Activated CD8-positive, alpha-beta T cell treated with anti-CD3 and anti-CD28 coated beads, Interleukin-2, amount 10 ng/mL, durations not matched to agents 7 days and 5 days (primary cell): ENCODE measurements at regions not wholly inside any gene's neighbourhood (a gene's known extent, or its start where the extent isn't known, plus 50 kb on each side); places are given as distances from the start of the nearest gene placed in this dataset.

Source experiments
- ATAC-seq: fragments of 150-1000 bp; cut with Tn5 transposase; one replicate; pipeline ENCODE4 v1.10.0; 2021; ENCODE audit warnings: moderate library complexity
- CTCF ChIA-PET: fragments of 350-600 bp; sonication (Branson Sonifier 250); formaldehyde crosslinking; loops from one replicate; lab custom pipeline; 2021; ENCODE audit warnings: antibody characterized with exemption; lab: Charles Lee
- POLR2A ChIA-PET: fragments of 350-600 bp; sonication (Branson Sonifier 250); formaldehyde crosslinking; loops from one replicate; lab custom pipeline; 2021; ENCODE audit warnings: antibody characterized with exemption; lab: Charles Lee
- DNase-seq: peaks from one replicate; pipeline ENCODE4 v3.0.0-alpha.2; 2020
- H3K27ac Mint-ChIP-seq: one replicate; pipeline ENCODE4 v1.8.0; 2021; ENCODE audit warnings: mild to moderate bottlenecking, mixed read lengths
- H3K27me3 Mint-ChIP-seq: one replicate; pipeline ENCODE4 v1.8.0; 2021; ENCODE audit warnings: low read depth, mixed read lengths
- H3K36me3 Mint-ChIP-seq: one replicate; pipeline ENCODE4 v1.8.0; 2021; ENCODE audit warnings: low read depth, mixed read lengths
- H3K4me1 Mint-ChIP-seq: one replicate; pipeline ENCODE4 v1.8.0; 2021; ENCODE audit warnings: low read depth, mixed read lengths
- H3K4me3 Mint-ChIP-seq: one replicate; pipeline ENCODE4 v1.8.0; 2021; ENCODE audit warnings: mild to moderate bottlenecking, mixed read lengths
- H3K9me3 Mint-ChIP-seq: one replicate; pipeline ENCODE4 v1.8.0; 2022; ENCODE audit warnings: mixed read lengths; ENCODE audit not compliant: insufficient read depth

DNA sequence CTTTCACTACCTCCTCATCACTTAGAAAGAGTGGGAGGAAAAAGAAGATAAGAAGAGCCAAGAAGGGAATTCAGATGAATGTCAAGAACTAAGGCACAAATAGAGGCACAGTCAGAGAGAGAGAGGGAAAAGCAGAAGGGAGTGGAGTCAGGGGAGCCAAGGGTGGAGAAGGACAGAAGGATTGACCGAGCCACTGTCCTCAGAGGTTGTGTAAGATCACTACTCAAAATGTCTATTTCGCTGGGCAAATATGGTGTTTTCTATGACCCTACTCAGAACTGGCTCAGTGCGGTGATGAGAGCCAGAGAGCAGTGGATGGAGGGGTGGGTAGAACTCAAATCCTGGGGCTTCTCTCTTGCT, 139.2 kb upstream of the HS3ST2 start:
- Mint-ChIP-seq H3K36me3 (no peaks in the 10 kb centered on the region), H3K9me3 (no peaks in the 10 kb centered on the region), H3K27ac (no peak overlapping the region), H3K27me3 (no peaks in the 10 kb centered on the region), H3K4me3 (no peak overlapping the region), H3K4me1 (no peaks in the 10 kb centered on the region)
- no peak for ATAC-seq
- ChIA-PET CTCF (no interaction called here), POLR2A (no interaction called here)
- no peak for DNase-seq

DNA sequence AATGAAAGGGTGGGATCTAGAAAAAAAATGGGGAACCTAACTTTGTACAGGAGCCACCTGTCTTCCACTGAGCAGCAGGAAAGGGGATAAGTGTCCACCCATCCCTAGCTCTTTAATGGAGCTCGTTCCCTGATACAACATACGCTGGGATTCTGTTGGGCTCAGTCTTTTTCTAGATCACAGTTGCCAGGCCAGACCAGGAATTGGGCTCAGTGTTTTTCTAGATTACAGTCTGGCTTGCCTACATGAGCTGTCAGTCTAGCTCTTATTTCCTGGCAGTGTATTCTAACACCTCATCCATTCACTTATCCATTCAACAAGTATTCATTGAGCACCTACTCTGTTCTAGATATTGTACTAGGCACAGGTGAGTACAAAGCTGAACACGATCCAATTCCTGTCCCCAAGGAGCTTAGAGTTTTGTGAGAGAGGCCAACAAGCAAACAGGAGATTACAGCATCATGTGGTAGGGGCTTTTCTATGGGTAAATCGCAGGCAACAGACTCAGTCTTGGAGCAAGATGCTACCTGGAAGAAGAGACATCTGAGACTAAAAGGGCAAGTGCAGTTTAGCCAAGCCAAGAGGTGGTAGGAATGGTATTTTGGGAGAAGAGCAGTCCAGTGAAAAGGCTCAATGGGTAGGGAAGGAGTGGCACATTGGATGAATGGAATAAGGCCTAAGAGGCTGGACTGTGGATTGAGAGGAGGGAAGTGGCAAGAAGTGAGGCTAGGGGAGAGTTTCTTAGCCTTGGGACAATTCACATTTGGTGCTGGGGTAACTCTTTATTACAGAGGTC, 138.0 kb upstream of the HS3ST2 start:
- CTCF ChIA-PET = no interaction called here
- ATAC-seq (no peak), DNase-seq (no peak)
- H3K27me3 Mint-ChIP-seq = no peaks in the 10 kb centered on the region
- H3K27ac Mint-ChIP-seq = no peak overlapping the region
- no peaks in the 10 kb centered on the region for H3K4me1 Mint-ChIP-seq
- POLR2A ChIA-PET = no interaction called here
- no peak overlapping the region for H3K4me3 Mint-ChIP-seq
- no peaks in the 10 kb centered on the region for H3K9me3 Mint-ChIP-seq
- no peaks in the 10 kb centered on the region for H3K36me3 Mint-ChIP-seq

GRCh38 chr16:22677024-22677830, 136.7 kb upstream of the HS3ST2 start:
- ATAC-seq = no peak
- Mint-ChIP-seq H3K27ac (no peak overlapping the region), H3K27me3 (no peaks in the 10 kb centered on the region), H3K9me3 (no peaks in the 10 kb centered on the region), H3K36me3 (no peaks in the 10 kb centered on the region), H3K4me1 (no peaks in the 10 kb centered on the region), H3K4me3 (no peak overlapping the region)
- CTCF ChIA-PET = interaction anchor here (1.2 kb wide), 1 partner anchor 15 kb away, joined by 3 read pairs; no protein-coding TSS in a partner anchor
- POLR2A ChIA-PET = no interaction called here
- DNase-seq = no peak

DNA sequence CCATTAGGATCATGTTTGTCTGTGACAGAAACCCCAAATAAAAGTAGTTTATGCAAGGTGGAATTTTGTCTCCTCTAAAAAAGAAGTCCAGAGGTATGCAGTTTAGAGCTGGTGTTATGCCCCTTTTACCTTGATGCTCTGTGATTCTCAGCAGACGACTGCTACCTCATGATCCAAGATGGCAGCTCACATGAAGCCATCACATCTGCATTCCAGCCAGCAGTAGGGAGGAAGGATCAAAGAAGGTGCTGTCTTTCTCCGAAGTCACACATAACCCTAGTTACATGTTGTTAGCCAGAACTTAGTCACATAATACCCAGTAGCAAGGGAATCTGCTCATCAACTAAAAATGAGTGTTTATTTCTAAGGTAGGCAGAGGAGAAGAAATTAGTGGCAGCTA, 135.7 kb upstream of the HS3ST2 start:
- H3K4me1 Mint-ChIP-seq = no peaks in the 10 kb centered on the region
- H3K36me3 Mint-ChIP-seq = no peaks in the 10 kb centered on the region
- POLR2A ChIA-PET = no interaction called here
- H3K27ac Mint-ChIP-seq = no peak overlapping the region
- CTCF ChIA-PET = interaction anchor here (1.2 kb wide), 1 partner anchor 14 kb away, joined by 3 read pairs; no protein-coding TSS in a partner anchor
- ATAC-seq = no peak
- no peak for DNase-seq
- H3K4me3 Mint-ChIP-seq = no peak overlapping the region
- H3K9me3 Mint-ChIP-seq = no peaks in the 10 kb centered on the region
- peaks cover 2% of the 10 kb centered on the region for H3K27me3 Mint-ChIP-seq

DNA sequence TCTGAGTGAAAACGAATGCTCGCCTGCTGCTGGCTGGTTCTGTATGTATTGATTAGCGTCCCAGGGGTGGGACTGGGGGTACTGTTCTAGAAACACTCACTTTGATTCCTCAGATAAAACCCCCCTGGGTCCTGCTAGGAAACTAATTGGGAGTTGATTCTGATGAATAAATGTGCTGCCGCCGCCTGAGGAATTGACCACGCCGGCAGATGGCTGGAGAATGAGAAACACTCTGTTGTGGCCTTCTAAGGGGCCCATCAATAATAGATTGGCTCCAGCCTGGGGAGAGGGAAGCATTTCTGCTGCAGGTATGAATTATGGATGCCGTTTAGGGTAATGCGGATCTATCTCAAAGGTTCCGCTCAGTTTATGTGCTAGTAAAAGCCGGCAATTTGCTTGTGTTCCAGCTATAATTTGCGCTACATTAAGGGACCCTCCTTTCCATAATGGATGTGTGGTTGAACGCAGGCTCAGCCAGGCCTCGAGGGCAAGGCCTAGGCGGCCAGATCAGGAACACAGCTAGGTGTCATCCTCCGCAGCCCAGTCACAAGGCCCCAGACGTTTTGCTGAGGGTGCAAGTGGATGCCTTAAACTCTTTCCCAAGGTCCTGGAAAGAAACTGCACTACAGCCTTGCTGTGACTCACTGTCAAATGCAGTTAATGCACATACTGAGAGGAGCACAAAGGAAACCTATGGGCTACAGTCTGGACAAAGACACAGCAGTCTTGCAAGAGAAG, 132.2 kb upstream of the HS3ST2 start:
- ChIA-PET CTCF (no interaction called here), POLR2A (no interaction called here)
- H3K27ac Mint-ChIP-seq = no peak overlapping the region
- DNase-seq (no peak), ATAC-seq (no peak)
- H3K27me3 Mint-ChIP-seq = peaks cover 10% of the 10 kb centered on the region
- H3K4me3 Mint-ChIP-seq = no peak overlapping the region
- no peaks in the 10 kb centered on the region for H3K9me3 Mint-ChIP-seq
- peaks cover 4% of the 10 kb centered on the region for H3K4me1 Mint-ChIP-seq
- no peaks in the 10 kb centered on the region for H3K36me3 Mint-ChIP-seq

DNA sequence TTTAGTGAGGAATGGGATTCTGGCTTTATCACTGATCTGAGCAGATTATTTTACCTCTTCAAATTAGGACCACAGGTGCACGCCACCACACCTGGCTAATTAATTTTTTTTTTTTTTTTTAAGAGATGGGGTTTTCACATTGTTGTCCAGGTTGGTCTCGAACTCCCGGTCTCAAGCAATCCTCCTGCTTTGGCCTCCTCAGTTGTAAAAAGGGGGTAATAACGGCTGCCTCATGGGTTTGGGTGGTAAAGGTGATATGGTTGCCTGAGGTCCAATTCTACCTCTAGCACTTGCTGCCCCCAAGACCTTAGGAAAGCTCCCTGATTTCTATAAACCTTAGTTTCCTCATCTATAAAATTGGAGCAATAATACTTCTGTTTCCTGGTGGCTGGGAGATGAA, 130.7 kb upstream of the HS3ST2 start:
- H3K27ac Mint-ChIP-seq = no peak overlapping the region
- no peaks in the 10 kb centered on the region for H3K36me3 Mint-ChIP-seq
- H3K9me3 Mint-ChIP-seq = peaks cover 5% of the 10 kb centered on the region
- H3K27me3 Mint-ChIP-seq = peaks cover 10% of the 10 kb centered on the region
- peaks cover 4% of the 10 kb centered on the region for H3K4me1 Mint-ChIP-seq
- CTCF ChIA-PET = no interaction called here
- POLR2A ChIA-PET = no interaction called here
- no peak overlapping the region for H3K4me3 Mint-ChIP-seq
- no peak for ATAC-seq
- no peak for DNase-seq

GRCh38 chr16:22683730-22684573, 130.0 kb upstream of the HS3ST2 start:
- CTCF ChIA-PET = interaction anchor here (0.6 kb wide), 1 partner anchor 364 kb away, joined by 3 read pairs; no protein-coding TSS in a partner anchor
- H3K36me3 Mint-ChIP-seq = no peaks in the 10 kb centered on the region
- peaks cover 5% of the 10 kb centered on the region for H3K9me3 Mint-ChIP-seq
- peaks cover 4% of the 10 kb centered on the region for H3K4me1 Mint-ChIP-seq
- no peak overlapping the region for H3K27ac Mint-ChIP-seq
- peaks cover 10% of the 10 kb centered on the region for H3K27me3 Mint-ChIP-seq
- H3K4me3 Mint-ChIP-seq = no peak overlapping the region
- ATAC-seq (no peak), DNase-seq (no peak)
- POLR2A ChIA-PET = no interaction called here

- H3K27ac Mint-ChIP-seq = no peak overlapping the region
- peak; percentile 52 for ATAC-seq
- CTCF ChIA-PET = no interaction called here
These were observed 129.1 kb upstream of the HS3ST2 start for GRCh38 chr16:22684574-22685458.

GRCh38 chr16:22685459-22685830, 128.5 kb upstream of the HS3ST2 start:
- Mint-ChIP-seq H3K4me1 (peaks cover 4% of the 10 kb centered on the region), H3K4me3 (no peak overlapping the region), H3K27me3 (peaks cover 10% of the 10 kb centered on the region), H3K27ac (no peak overlapping the region), H3K36me3 (no peaks in the 10 kb centered on the region), H3K9me3 (peaks cover 5% of the 10 kb centered on the region)
- ATAC-seq (no peak), DNase-seq (no peak)
- ChIA-PET CTCF (no interaction called here), POLR2A (no interaction called here)

More at GRCh38 chr16:22684574-22685458, 129.1 kb upstream of the HS3ST2 start:
- H3K27me3 Mint-ChIP-seq = peaks cover 10% of the 10 kb centered on the region
- H3K4me3 Mint-ChIP-seq = no peak overlapping the region
- peaks cover 5% of the 10 kb centered on the region for H3K9me3 Mint-ChIP-seq
- H3K4me1 Mint-ChIP-seq = peaks cover 4% of the 10 kb centered on the region
- no peaks in the 10 kb centered on the region for H3K36me3 Mint-ChIP-seq
- POLR2A ChIA-PET = no interaction called here
- no peak for DNase-seq

GRCh38 chr16:22687031-22687530, 126.9 kb upstream of the HS3ST2 start:
- ATAC-seq (no peak), DNase-seq (no peak)
- Mint-ChIP-seq H3K9me3 (peaks cover 5% of the 10 kb centered on the region), H3K27ac (no peak overlapping the region), H3K4me3 (no peak overlapping the region), H3K27me3 (peaks cover 10% of the 10 kb centered on the region), H3K4me1 (peaks cover 4% of the 10 kb centered on the region), H3K36me3 (no peaks in the 10 kb centered on the region)
- ChIA-PET CTCF (no interaction called here), POLR2A (no interaction called here)
